H9 (cell line): ENCODE measurements at regions not wholly inside any gene's neighbourhood (a gene's known extent, or its start where the extent isn't known, plus 50 kb on each side); places are given as distances from the start of the nearest gene placed in this dataset.

Source experiments
- DNase-seq: peaks from one replicate; pipeline ENCODE4 v3.0.0-alpha.2; 2017
- H2AFZ ChIP-seq: one replicate; pipeline ENCODE4 v1.6.1; 2013; ENCODE audit warnings: mild to moderate bottlenecking, low read length, control low read depth, moderate library complexity
- H2AK5ac ChIP-seq: 2 replicates; pipeline ENCODE4 v1.6.1; 2013; ENCODE audit warnings: low read length, control low read depth, mixed read lengths; ENCODE audit not compliant: insufficient read length
- H2BK120ac ChIP-seq: one replicate; pipeline ENCODE4 v1.6.1; 2013; ENCODE audit warnings: low read depth, mild to moderate bottlenecking, low read length, control low read depth, inconsistent platforms; ENCODE audit not compliant: poor library complexity, severe bottlenecking
- H2BK12ac ChIP-seq: 2 replicates; pipeline ENCODE4 v1.6.1; 2013; ENCODE audit warnings: low read length, control low read depth, mixed read lengths, low read depth; ENCODE audit not compliant: insufficient read length
- H2BK15ac ChIP-seq: 2 replicates; pipeline ENCODE4 v1.6.1; 2013; ENCODE audit warnings: low read depth, low read length, control low read depth
- H2BK20ac ChIP-seq: one replicate; pipeline ENCODE4 v1.6.1; 2013; ENCODE audit warnings: low read depth, mild to moderate bottlenecking, low read length, control low read depth, inconsistent platforms; ENCODE audit not compliant: poor library complexity, severe bottlenecking
- H2BK5ac ChIP-seq: 2 replicates; pipeline ENCODE4 v1.6.1; 2013; ENCODE audit warnings: low read length, control low read depth, mixed read lengths; ENCODE audit not compliant: insufficient read length
- H3K14ac ChIP-seq: 2 replicates; pipeline ENCODE4 v1.6.1; 2013; ENCODE audit warnings: low read length, control low read depth; ENCODE audit not compliant: insufficient read depth
- H3K18ac ChIP-seq: 2 replicates; pipeline ENCODE4 v1.6.1; 2013; ENCODE audit warnings: low read depth, mild to moderate bottlenecking, mixed read lengths, low read length, control low read depth; ENCODE audit not compliant: insufficient read length
- H3K23ac ChIP-seq: 2 replicates; pipeline ENCODE4 v1.6.1; 2013; ENCODE audit warnings: low read length, control low read depth, mixed read lengths, low read depth; ENCODE audit not compliant: insufficient read length
- H3K23me2 ChIP-seq: 2 replicates; pipeline ENCODE4 v1.6.1; 2013; ENCODE audit warnings: low read depth, mild to moderate bottlenecking, mixed read lengths, low read length, control low read depth; ENCODE audit not compliant: insufficient read length, poor library complexity, severe bottlenecking
- H3K27ac ChIP-seq: 2 replicates; pipeline ENCODE4 v1.5.1; 2013; ENCODE audit warnings: low read length, control low read depth, mixed read lengths, low read depth; ENCODE audit not compliant: insufficient read length
- H3K27me3 ChIP-seq: 2 replicates; pipeline ENCODE4 v1.6.1; 2013; ENCODE audit warnings: low read length, control low read depth, inconsistent platforms; ENCODE audit not compliant: insufficient read depth
- H3K4ac ChIP-seq: 2 replicates; pipeline ENCODE4 v1.6.1; 2013; ENCODE audit warnings: low read depth, mild to moderate bottlenecking, control low read depth, inconsistent platforms, low read length, moderate library complexity
- H3K4me1 ChIP-seq: 2 replicates; pipeline ENCODE4 v1.6.1; 2013; ENCODE audit warnings: low read length, control low read depth, inconsistent platforms; ENCODE audit not compliant: insufficient read depth
- H3K4me2 ChIP-seq: 2 replicates; pipeline ENCODE4 v1.6.1; 2013; ENCODE audit warnings: low read length, control low read depth, mixed read lengths; ENCODE audit not compliant: insufficient read length, insufficient read depth
- H3K56ac ChIP-seq: 2 replicates; pipeline ENCODE4 v1.6.1; 2013; ENCODE audit warnings: low read depth, mild to moderate bottlenecking, mixed read lengths, low read length, control low read depth; ENCODE audit not compliant: insufficient read length
- H3K79me1 ChIP-seq: 2 replicates; pipeline ENCODE4 v1.6.1; 2013; ENCODE audit warnings: low read depth, mild to moderate bottlenecking, moderate library complexity, low read length, control low read depth, inconsistent platforms; ENCODE audit not compliant: insufficient read depth, poor library complexity, severe bottlenecking
- H3K79me2 ChIP-seq: 2 replicates; pipeline ENCODE4 v1.6.1; 2013; ENCODE audit warnings: low read length, control low read depth, inconsistent platforms; ENCODE audit not compliant: insufficient read depth
- H3K9ac ChIP-seq: 2 replicates; pipeline ENCODE4 v1.6.1; 2013; ENCODE audit warnings: low read length, control low read depth, mixed read lengths; ENCODE audit not compliant: insufficient read length; ENCODE audit errors: extremely low read depth
- H3K9me3 ChIP-seq: one replicate; pipeline ENCODE4 v1.6.1; 2013; ENCODE audit warnings: low read depth, low read length, inconsistent platforms; ENCODE audit not compliant: control insufficient read depth
- H3T11ph ChIP-seq: one replicate; pipeline ENCODE4 v1.6.1; 2013; ENCODE audit warnings: mild to moderate bottlenecking, low read length, control low read depth, inconsistent platforms
- H4K20me1 ChIP-seq: one replicate; pipeline ENCODE4 v1.6.1; 2013; ENCODE audit not compliant: control insufficient read depth, insufficient read length, insufficient read depth
- H4K5ac ChIP-seq: 2 replicates; pipeline ENCODE4 v1.6.1; 2013; ENCODE audit warnings: low read depth, mild to moderate bottlenecking, mixed read lengths, low read length, control low read depth; ENCODE audit not compliant: insufficient read length
- H4K8ac ChIP-seq: replicated peaks from 2 replicates; pipeline ENCODE4 v1.6.1; 2013; ENCODE audit warnings: low read length, control low read depth, mixed read lengths, low read depth; ENCODE audit not compliant: insufficient read length
- H4K91ac ChIP-seq: 2 replicates; pipeline ENCODE4 v1.6.1; 2013; ENCODE audit warnings: low read depth, mild to moderate bottlenecking, moderate library complexity, mixed read lengths, low read length, control low read depth; ENCODE audit not compliant: insufficient read length
- H3K27ac Mint-ChIP-seq, 3 experiments: 2 replicates in 2 of 3; 3 replicates in 1 of 3; pipeline ENCODE4 v1.8.0; 2020 to 2021; ENCODE audit warnings: mixed read lengths in 3 of 3, mild to moderate bottlenecking in 1 of 3, moderate library complexity in 1 of 3
- H3K27me3 Mint-ChIP-seq: 2 replicates; pipeline ENCODE4 v1.8.0; 2021; ENCODE audit warnings: low read depth, mild to moderate bottlenecking, moderate library complexity, mixed read lengths
- H3K36me3 Mint-ChIP-seq, 3 experiments: 2 replicates in 2 of 3; 3 replicates in 1 of 3; pipeline ENCODE4 v1.8.0; 2020 to 2021; ENCODE audit warnings: low read depth in 3 of 3, mixed read lengths in 3 of 3; ENCODE audit not compliant: insufficient read depth in 1 of 3
- H3K4me1 Mint-ChIP-seq, 2 experiments: 2 replicates each; pipeline ENCODE4 v1.8.0; 2020; ENCODE audit warnings: mixed read lengths in 2 of 2
- H3K4me3 Mint-ChIP-seq, 2 experiments: 2 replicates in 1 of 2; 3 replicates in 1 of 2; pipeline ENCODE4 v1.8.0; 2020 to 2021; ENCODE audit warnings: mild to moderate bottlenecking in 2 of 2, mixed read lengths in 2 of 2, moderate library complexity in 1 of 2
- H3K9me3 Mint-ChIP-seq, 2 experiments: 2 replicates in 1 of 2; 3 replicates in 1 of 2; pipeline ENCODE4 v1.8.0; 2020; ENCODE audit warnings: mild to moderate bottlenecking in 2 of 2, mixed read lengths in 2 of 2, moderate library complexity in 1 of 2
- WGBS: extraction: QIAGEN DNeasy Blood & Tissue Kit; methylation state at CpG from one replicate; pipeline ENCODE4 v1.1.7; 2013; ENCODE audit warnings: missing lambda C conversion rate, low lambda C conversion rate, mixed read lengths; ENCODE audit not compliant: insufficient read length; ENCODE audit errors: extremely low coverage; 5-methylcytosine and 5-hydroxymethylcytosine counted together
- TF ChIP-seq, protein P1 (sequence below): fragments of 200-600 bp; sonication (generic); conservative IDR thresholded peaks from 3 replicates; pipeline ENCODE4 v1.8.0; 2021; ENCODE audit warnings: antibody characterized with exemption, mild to moderate bottlenecking

DNA sequence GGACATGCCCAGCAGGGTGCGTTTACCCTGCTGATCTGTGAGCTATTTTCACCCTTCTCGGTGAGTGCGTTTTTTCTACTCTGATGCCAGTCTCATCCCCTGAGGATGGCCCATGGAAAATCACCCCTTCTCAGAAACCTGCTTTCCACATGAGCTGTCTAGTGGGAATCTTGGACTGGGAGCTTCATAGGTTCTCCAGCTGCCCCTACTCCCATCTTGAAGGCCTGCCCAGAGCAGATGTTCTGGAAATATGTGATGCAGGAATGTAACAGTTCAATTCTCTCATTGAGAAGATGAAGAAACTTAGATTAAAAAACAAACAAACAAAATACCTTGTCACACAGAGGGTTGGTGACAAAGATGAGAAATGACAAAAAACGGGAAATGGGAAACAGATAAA is 146.9 kb upstream of the RAB11FIP2 start:
- Histone ChIP-seq H3K4me2 (no peak overlapping the region), H3K23me2 (no peaks in the 10 kb centered on the region), H4K5ac (no peak overlapping the region), H3K18ac (no peak overlapping the region), H4K91ac (no peak overlapping the region), H4K20me1 (no peaks in the 10 kb centered on the region), H2BK5ac (no peak overlapping the region), H3K4me1 (no peaks in the 10 kb centered on the region), H3K23ac (no peak overlapping the region), H2BK120ac (no peak overlapping the region), H4K8ac (no peak overlapping the region), H3K56ac (no peak overlapping the region), H3K27ac (no peak overlapping the region), H2AK5ac (no peak overlapping the region), H3K79me1 (no peaks in the 10 kb centered on the region), H2BK20ac (no peak overlapping the region), H3K27me3 (no peaks in the 10 kb centered on the region), H3K9me3 (no peaks in the 10 kb centered on the region), H2AFZ (no peak overlapping the region), H3K79me2 (no peaks in the 10 kb centered on the region), H3K14ac (no peak overlapping the region), H3K4ac (no peak overlapping the region), H3T11ph (no peak overlapping the region), H2BK15ac (no peak overlapping the region), H2BK12ac (no peak overlapping the region), H3K9ac (no peak overlapping the region)
- 0 out of 5 replicates have a peak, but pooled peaks cover 0 to 2% of the 10 kb centered on the region in 2 experiments for H3K9me3 Mint-ChIP-seq
- H3K27ac Mint-ChIP-seq, result peak overlapping the region in 1 of 3 experiments; percentile 79; a peak in 1 of 7 replicates
- WGBS, result no CpG with 5 or more reads among the region's 4 CpGs
- no peaks in the 10 kb centered on the region; a peak in 1 of 7 replicates for H3K36me3 Mint-ChIP-seq
- DNase-seq, result no peak
- TF ChIP-seq, protein P1, sequence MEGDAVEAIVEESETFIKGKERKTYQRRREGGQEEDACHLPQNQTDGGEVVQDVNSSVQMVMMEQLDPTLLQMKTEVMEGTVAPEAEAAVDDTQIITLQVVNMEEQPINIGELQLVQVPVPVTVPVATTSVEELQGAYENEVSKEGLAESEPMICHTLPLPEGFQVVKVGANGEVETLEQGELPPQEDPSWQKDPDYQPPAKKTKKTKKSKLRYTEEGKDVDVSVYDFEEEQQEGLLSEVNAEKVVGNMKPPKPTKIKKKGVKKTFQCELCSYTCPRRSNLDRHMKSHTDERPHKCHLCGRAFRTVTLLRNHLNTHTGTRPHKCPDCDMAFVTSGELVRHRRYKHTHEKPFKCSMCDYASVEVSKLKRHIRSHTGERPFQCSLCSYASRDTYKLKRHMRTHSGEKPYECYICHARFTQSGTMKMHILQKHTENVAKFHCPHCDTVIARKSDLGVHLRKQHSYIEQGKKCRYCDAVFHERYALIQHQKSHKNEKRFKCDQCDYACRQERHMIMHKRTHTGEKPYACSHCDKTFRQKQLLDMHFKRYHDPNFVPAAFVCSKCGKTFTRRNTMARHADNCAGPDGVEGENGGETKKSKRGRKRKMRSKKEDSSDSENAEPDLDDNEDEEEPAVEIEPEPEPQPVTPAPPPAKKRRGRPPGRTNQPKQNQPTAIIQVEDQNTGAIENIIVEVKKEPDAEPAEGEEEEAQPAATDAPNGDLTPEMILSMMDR, result no peak
- H3K4me3 Mint-ChIP-seq, result no peak overlapping the region
- H3K4me1 Mint-ChIP-seq, result no peaks in the 10 kb centered on the region
- peaks cover 14% of the 10 kb centered on the region for H3K27me3 Mint-ChIP-seq
